ENCODE measurements at regions not wholly inside any gene's neighbourhood (a gene's known extent, or its start where the extent isn't known, plus 50 kb on each side); places are given as distances from the start of the nearest gene placed in this dataset.
"Not testable (repeated sequence)": the region's sequence is repeated elsewhere in the genome, so short reads cannot be mapped to it uniquely, and the experiment has no call there.

- TF ChIP-seq, protein P1, sequence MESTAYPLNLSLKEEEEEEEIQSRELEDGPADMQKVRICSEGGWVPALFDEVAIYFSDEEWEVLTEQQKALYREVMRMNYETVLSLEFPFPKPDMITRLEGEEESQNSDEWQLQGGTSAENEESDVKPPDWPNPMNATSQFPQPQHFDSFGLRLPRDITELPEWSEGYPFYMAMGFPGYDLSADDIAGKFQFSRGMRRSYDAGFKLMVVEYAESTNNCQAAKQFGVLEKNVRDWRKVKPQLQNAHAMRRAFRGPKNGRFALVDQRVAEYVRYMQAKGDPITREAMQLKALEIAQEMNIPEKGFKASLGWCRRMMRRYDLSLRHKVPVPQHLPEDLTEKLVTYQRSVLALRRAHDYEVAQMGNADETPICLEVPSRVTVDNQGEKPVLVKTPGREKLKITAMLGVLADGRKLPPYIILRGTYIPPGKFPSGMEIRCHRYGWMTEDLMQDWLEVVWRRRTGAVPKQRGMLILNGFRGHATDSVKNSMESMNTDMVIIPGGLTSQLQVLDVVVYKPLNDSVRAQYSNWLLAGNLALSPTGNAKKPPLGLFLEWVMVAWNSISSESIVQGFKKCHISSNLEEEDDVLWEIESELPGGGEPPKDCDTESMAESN (CRISPR knock-in tag; conservative IDR thresholded peaks at IDR 0.05): no peak
- no peak for TF ChIP-seq ISL2 (CRISPR knock-in tag; IDR thresholded peaks at IDR 0.05)
Measured at GRCh38 chr12:116378002-116378401, 100.5 kb upstream of the MED13L start (continued).

DNA sequence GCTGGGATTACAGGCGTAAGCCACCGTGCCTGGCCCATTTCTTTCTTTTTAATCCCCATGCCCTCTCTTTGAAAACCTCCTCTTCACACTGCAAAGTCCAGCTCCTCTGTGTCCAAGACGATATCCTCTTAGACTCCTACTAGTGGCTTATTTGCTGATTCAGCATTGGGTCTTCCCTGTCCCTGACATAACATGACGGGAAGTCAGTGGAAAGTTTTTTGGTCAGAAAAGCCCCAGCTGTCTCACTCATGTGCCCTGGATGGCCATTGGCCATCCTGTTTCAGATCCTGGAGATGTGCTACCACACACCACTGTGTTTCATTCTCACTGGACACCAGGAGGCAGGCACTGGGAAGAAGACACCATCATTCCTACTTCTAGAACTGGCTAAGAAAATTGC is 102.6 kb upstream of the MED13L start:
- ATAC-seq: no peak

DNA sequence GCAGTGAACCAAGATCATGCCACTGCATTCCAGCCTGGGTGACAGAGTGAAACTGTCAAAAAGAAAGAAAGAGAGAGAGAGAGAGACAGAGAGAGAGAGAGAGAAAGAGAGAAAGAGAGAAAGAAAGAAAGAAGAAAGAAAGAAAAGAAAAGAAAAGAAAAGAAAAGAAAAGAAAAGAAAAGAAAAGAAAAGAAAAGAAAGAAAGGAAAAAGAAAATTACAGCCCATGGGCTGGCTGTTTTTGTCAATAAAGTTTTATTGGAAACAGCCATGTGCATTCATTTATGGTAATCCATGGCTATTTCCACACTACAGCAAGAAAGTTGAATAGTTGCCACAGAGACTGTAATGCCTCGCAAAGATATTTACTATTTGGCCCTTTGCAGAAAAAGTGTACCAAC is 103.2 kb upstream of the MED13L start:
- FAIRE-seq; H3K27ac ChIP-seq (ENCODE audit: extremely low read length, insufficient read depth, low read length); H3K79me2 ChIP-seq (ENCODE audit: insufficient read depth, low read length); H3K9ac ChIP-seq (ENCODE audit: insufficient read depth, low read depth, low read length); H4K20me1 ChIP-seq (ENCODE audit: insufficient read depth, low read length); H3K36me3 ChIP-seq (replicated peaks in 1 of 2; ENCODE audit: control insufficient read depth in 1 of 2, insufficient read depth in 2 of 2, low read length in 2 of 2); H2AFZ ChIP-seq (ENCODE audit: low read length); H3K9me3 ChIP-seq (ENCODE audit: low read length); BruUV-seq (replicated peaks); POLR2A ChIA-PET; DNase-seq (ENCODE audit: low spot score); intact Hi-C loops (cut with micrococcal nuclease; ENCODE audit: unreplicated experiment); ATAC-seq; H3K4me3 ChIP-seq (replicated peaks in 1 of 3; ENCODE audit: insufficient read depth in 1 of 3, low read depth in 2 of 3, low read length in 3 of 3); CTCF ChIA-PET (ENCODE audit: low intra/inter-chr PET ratio, low total read pairs); H3K4me2 ChIP-seq (ENCODE audit: low read depth, low read length); in situ Hi-C loops (cut with HindIII; ENCODE audit: extremely low pct_ligation_motif_present, low pct_unique_long_range_greater_than_20kb): not testable (repeated sequence)
- WGBS (ENCODE audit: low lambda C conversion rate): 71% methylated on average over 1 of the region's 1 CpG
- Histone ChIP-seq H3K4me1 (ENCODE audit: insufficient read depth, low read length) (peaks cover 25% of the 10 kb centered on the region), H3K27me3 (ENCODE audit: control insufficient read depth in 1 of 2, insufficient read depth in 2 of 2, low read length in 2 of 2) (peaks cover 2 to 22% of the 10 kb centered on the region in 2 experiments; a peak in 4 of 5 replicates)

More for the DNA sequence above, 102.6 kb upstream of the MED13L start:
- no TSS peak for BruUV-seq (replicated peaks)
- H3K9me3 ChIP-seq (ENCODE audit: low read length): no peaks in the 10 kb centered on the region
- no peak for FAIRE-seq
- H3K4me1 ChIP-seq (ENCODE audit: insufficient read depth, low read length): peaks cover 19% of the 10 kb centered on the region
- H4K20me1 ChIP-seq (ENCODE audit: insufficient read depth, low read length): no peaks in the 10 kb centered on the region
- H3K4me3 ChIP-seq (replicated peaks in 1 of 3; ENCODE audit: insufficient read depth in 1 of 3, low read depth in 2 of 3, low read length in 3 of 3): no peak overlapping the region
- no peak overlapping the region for H3K4me2 ChIP-seq (ENCODE audit: low read depth, low read length)
- no peak overlapping the region for H2AFZ ChIP-seq (ENCODE audit: low read length)
- DNase-seq (ENCODE audit: low spot score): no peak
- TF ChIP-seq REXO4 (CRISPR knock-in tag; IDR thresholded peaks at IDR 0.05; ENCODE audit: borderline replicate concordance) (no peak), ZNF737 (CRISPR knock-in tag; IDR thresholded peaks at IDR 0.05; ENCODE audit: borderline replicate concordance) (no peak), MAFF (IDR thresholded peaks at IDR 0.05; ENCODE audit: low read depth, low read length) (peak; percentile 97), NR2F2 (IDR thresholded peaks at IDR 0.05; ENCODE audit: borderline replicate concordance, low read depth) (no peak), ZNF329 (CRISPR knock-in tag; IDR thresholded peaks at IDR 0.05; ENCODE audit: low read depth) (no peak), MAFK (conservative IDR thresholded peaks at IDR 0.05 in 1 of 2, IDR thresholded peaks at IDR 0.05 in 1 of 2; ENCODE audit: low read length in 2 of 2) (peak; percentile 95 to 98)
- no peak overlapping the region for H3K9ac ChIP-seq (ENCODE audit: insufficient read depth, low read depth, low read length)
- CTCF ChIA-PET (ENCODE audit: low intra/inter-chr PET ratio, low total read pairs): no interaction called here
- POLR2A ChIA-PET: no interaction called here
- peaks cover 2 to 22% of the 10 kb centered on the region in 2 experiments; a peak in 4 of 5 replicates for H3K27me3 ChIP-seq (ENCODE audit: control insufficient read depth in 1 of 2, insufficient read depth in 2 of 2, low read length in 2 of 2)
- in situ Hi-C loops (cut with HindIII; ENCODE audit: extremely low pct_ligation_motif_present, low pct_unique_long_range_greater_than_20kb) (no loop called here), intact Hi-C loops (cut with micrococcal nuclease; ENCODE audit: unreplicated experiment) (no loop called here)
- no peaks in the 10 kb centered on the region for H3K79me2 ChIP-seq (ENCODE audit: insufficient read depth, low read length)
- H3K27ac ChIP-seq (ENCODE audit: extremely low read length, insufficient read depth, low read length): no peak overlapping the region
- no peaks in the 10 kb centered on the region for H3K36me3 ChIP-seq (replicated peaks in 1 of 2; ENCODE audit: control insufficient read depth in 1 of 2, insufficient read depth in 2 of 2, low read length in 2 of 2)
- 66% methylated on average over 4 of the region's 4 CpGs for WGBS (ENCODE audit: low lambda C conversion rate)
